Esophagus squamous epithelium (tissue), 4 donors: ENCODE measurements at regions not wholly inside any gene's neighbourhood (a gene's known extent, or its start where the extent isn't known, plus 50 kb on each side); places are given as distances from the start of the nearest gene placed in this dataset.

Experiments
- CTCF ChIP-seq, 6 experiments: fragments of 450-650 bp in 4 of 6; fragments of 200-600 bp in 2 of 6; sonication (generic) in 2 of 6; IDR thresholded peaks; one replicate each; pipeline ENCODE4 v1.5.1; 2016 to 2019; ENCODE audit warnings: antibody characterized with exemption in 6 of 6, mild to moderate bottlenecking in 4 of 6, moderate library complexity in 4 of 6
- POLR2A ChIP-seq, 4 donors: fragments of 450-650 bp; IDR thresholded peaks; one replicate each; pipeline ENCODE4 v1.6.1; 2017; ENCODE audit warnings: antibody characterized with exemption in 4 of 4, mild to moderate bottlenecking in 4 of 4, moderate library complexity in 3 of 4

- TF ChIP-seq CTCF (IDR thresholded peaks at IDR 0.05), result no peak
- no peak for TF ChIP-seq POLR2A (IDR thresholded peaks at IDR 0.05)
These were observed 130.6 kb downstream of the SLC7A11 start for GRCh38 chr4:138111462-138112000.
